A673 (cell line): ENCODE measurements at regions not wholly inside any gene's neighbourhood (a gene's known extent, or its start where the extent isn't known, plus 50 kb on each side); places are given as distances from the start of the nearest gene placed in this dataset.

Experiments used
- BruUV-seq: library from RNA; stranded (reverse); fragments of 400-500 nt; replicated peaks from 2 replicates; lab custom pipeline; 2021; lab: Mats Ljungman, UMichigan
- CTCF ChIA-PET: fragments of 300-600 bp; sonication (Branson Sonifier 250); formaldehyde crosslinking; loops from one replicate; lab custom pipeline; 2022; ENCODE audit warnings: antibody characterized with exemption; lab: Charles Lee
- POLR2A ChIA-PET: fragments of 300-600 bp; sonication (Branson Sonifier 250); formaldehyde crosslinking; loops from one replicate; lab custom pipeline; 2022; ENCODE audit warnings: antibody characterized with exemption; ENCODE audit not compliant: low non-redundant PET; lab: Charles Lee
- DNase-seq: peaks from one replicate; pipeline ENCODE4 v3.0.0-alpha.2; 2015; ENCODE audit warnings: low spot score
- H3K27ac ChIP-seq: fragments of 200-600 bp; sonication (generic); 2 replicates; pipeline ENCODE4 v1.5.1; 2016; ENCODE audit warnings: mixed run types, low read depth, mild to moderate bottlenecking, mixed read lengths, antibody characterized with exemption, low read length; ENCODE audit not compliant: poor library complexity, severe bottlenecking
- H3K27me3 ChIP-seq: fragments of 200-600 bp; sonication (generic); replicated peaks from 2 replicates; pipeline ENCODE4 v1.6.1; 2017; ENCODE audit warnings: mixed run types, low read depth, mild to moderate bottlenecking, mixed read lengths, antibody characterized with exemption, low read length; ENCODE audit not compliant: insufficient read depth, poor library complexity
- H3K36me3 ChIP-seq: fragments of 200-600 bp; sonication (generic); 2 replicates; pipeline ENCODE4 v1.6.1; 2016; ENCODE audit warnings: mixed run types, mild to moderate bottlenecking, mixed read lengths, antibody characterized with exemption, low read length; ENCODE audit not compliant: insufficient read depth, poor library complexity, severe bottlenecking
- H3K4me1 ChIP-seq: fragments of 200-600 bp; sonication (generic); 2 replicates; pipeline ENCODE4 v1.6.1; 2017; ENCODE audit warnings: mixed run types, mild to moderate bottlenecking, mixed read lengths, antibody characterized with exemption, low read length; ENCODE audit not compliant: insufficient read depth, poor library complexity, severe bottlenecking
- H3K4me3 ChIP-seq: fragments of 200-600 bp; sonication (generic); 2 replicates; pipeline ENCODE4 v1.5.1; 2016; ENCODE audit warnings: low read depth, mixed run types, mild to moderate bottlenecking, mixed read lengths, low read length; ENCODE audit not compliant: poor library complexity, severe bottlenecking
- H3K9me3 ChIP-seq: fragments of 200-600 bp; sonication (generic); 2 replicates; pipeline ENCODE4 v1.6.1; 2016; ENCODE audit warnings: mixed run types, low read depth, mild to moderate bottlenecking, mixed read lengths, antibody characterized with exemption, low read length; ENCODE audit not compliant: poor library complexity, severe bottlenecking
- EZH2 ChIP-seq: fragments of 200-600 bp; sonication (generic); IDR thresholded peaks from 2 replicates; pipeline ENCODE4 v1.6.1; 2017; ENCODE audit warnings: borderline replicate concordance, low read depth, mild to moderate bottlenecking, mixed read lengths, antibody characterized with exemption, low read length; ENCODE audit not compliant: poor library complexity, severe bottlenecking
- intact Hi-C: fragments of 100-400 bp; cut with micrococcal nuclease; formaldehyde crosslinking; loops from one replicate; pipeline ENCODE4 v1.10.0; 2022; ENCODE audit not compliant: unreplicated experiment
- TF ChIP-seq, protein P1 (sequence below): fragments of 300-800, 200-600 bp; sonication (generic); conservative IDR thresholded peaks from 2 replicates; pipeline ENCODE4 v1.5.1; 2017; ENCODE audit warnings: low read depth, mild to moderate bottlenecking, antibody characterized with exemption, low read length, moderate library complexity, mixed read lengths

DNA sequence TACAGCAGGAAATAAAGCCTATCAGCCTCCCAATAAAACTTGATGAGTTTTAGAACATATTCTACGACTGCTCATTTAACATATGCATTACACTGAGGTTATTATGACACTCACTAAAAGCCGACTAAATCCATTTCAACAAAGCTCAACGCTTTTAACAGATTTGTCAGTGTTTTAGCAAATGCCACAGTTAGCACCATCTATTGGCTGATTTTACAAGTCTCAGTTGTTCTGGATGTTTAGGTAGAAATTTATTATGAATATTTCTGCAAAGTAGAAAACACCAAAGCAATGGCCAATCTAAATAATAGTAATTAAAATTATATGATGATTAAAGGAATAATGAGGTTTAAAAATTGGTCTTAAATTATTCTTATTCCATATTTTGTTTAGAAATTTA lies 993.2 kb upstream of the PCDH7 start:
- ChIA-PET POLR2A (no interaction called here), CTCF (no interaction called here)
- TF ChIP-seq, protein P1, sequence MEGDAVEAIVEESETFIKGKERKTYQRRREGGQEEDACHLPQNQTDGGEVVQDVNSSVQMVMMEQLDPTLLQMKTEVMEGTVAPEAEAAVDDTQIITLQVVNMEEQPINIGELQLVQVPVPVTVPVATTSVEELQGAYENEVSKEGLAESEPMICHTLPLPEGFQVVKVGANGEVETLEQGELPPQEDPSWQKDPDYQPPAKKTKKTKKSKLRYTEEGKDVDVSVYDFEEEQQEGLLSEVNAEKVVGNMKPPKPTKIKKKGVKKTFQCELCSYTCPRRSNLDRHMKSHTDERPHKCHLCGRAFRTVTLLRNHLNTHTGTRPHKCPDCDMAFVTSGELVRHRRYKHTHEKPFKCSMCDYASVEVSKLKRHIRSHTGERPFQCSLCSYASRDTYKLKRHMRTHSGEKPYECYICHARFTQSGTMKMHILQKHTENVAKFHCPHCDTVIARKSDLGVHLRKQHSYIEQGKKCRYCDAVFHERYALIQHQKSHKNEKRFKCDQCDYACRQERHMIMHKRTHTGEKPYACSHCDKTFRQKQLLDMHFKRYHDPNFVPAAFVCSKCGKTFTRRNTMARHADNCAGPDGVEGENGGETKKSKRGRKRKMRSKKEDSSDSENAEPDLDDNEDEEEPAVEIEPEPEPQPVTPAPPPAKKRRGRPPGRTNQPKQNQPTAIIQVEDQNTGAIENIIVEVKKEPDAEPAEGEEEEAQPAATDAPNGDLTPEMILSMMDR: peak; percentile 42; the same call in 1 of the 2 replicates
- no peak for TF ChIP-seq EZH2
- no TSS peak for BruUV-seq
- H3K4me1 ChIP-seq: no peaks in the 10 kb centered on the region
- H3K36me3 ChIP-seq: no peaks in the 10 kb centered on the region
- no peak overlapping the region for H3K4me3 ChIP-seq
- no peak for DNase-seq
- no peaks in the 10 kb centered on the region for H3K27me3 ChIP-seq
- no peaks in the 10 kb centered on the region for H3K9me3 ChIP-seq
- H3K27ac ChIP-seq: no peak overlapping the region
- intact Hi-C loops: no loop called here

DNA sequence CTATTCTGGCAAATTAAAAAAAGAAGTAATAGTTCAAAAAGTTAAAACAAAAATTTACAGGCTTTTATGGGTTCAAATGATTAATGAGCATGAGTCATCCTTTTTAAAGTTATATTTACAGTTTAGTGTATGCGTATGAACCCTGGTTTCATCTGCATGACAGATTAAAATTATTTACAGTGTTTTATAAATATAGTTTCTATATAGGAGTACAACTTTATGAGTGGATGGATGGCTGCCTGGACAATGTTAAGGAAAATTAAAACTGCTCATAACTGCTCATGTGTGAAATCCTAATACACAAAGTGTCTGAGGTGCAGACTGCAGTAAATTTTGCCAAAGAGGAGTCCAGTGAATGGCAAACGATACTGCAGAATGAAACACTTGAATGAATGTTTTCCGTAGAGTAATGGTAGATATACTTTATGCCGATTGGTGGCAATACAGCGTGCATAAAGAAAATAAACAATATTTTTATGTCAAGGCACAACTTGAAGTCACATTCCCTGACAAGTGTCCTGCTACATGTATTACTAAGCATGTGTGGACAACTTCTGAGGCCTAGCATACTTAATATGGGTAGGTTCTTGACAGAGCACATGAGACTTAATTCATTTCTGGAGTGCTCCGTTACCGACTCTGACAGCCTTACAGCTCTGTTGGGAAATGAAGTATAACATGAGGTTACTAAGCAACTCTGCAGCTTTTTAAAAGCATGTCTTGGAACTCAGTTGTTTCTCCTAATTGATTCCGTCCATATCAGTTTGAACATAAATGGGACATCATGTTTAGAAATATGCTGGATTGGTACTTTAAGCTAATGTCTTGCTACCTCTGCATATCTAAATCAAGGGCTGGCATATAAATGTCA lies 985.6 kb upstream of the PCDH7 start:
- no peaks in the 10 kb centered on the region for H3K4me1 ChIP-seq
- POLR2A ChIA-PET: no interaction called here
- H3K4me3 ChIP-seq: no peak overlapping the region
- no TSS peak for BruUV-seq
- CTCF ChIA-PET: interaction anchor here (0.6 kb wide), 1 partner anchor 245 kb away, joined by 3 read pairs; no protein-coding TSS in a partner anchor
- DNase-seq: no peak
- H3K27ac ChIP-seq: no peak overlapping the region
- H3K36me3 ChIP-seq: no peaks in the 10 kb centered on the region
- H3K27me3 ChIP-seq: no peaks in the 10 kb centered on the region
- TF ChIP-seq EZH2: no peak
- TF ChIP-seq, protein P1: no peak
- H3K9me3 ChIP-seq: no peaks in the 10 kb centered on the region
- intact Hi-C loops: no loop called here

- POLR2A ChIA-PET: no interaction called here
- H3K27me3 ChIP-seq: no peaks in the 10 kb centered on the region
- no peak overlapping the region for H3K4me3 ChIP-seq
- peak; percentile 22 for DNase-seq
- no peaks in the 10 kb centered on the region for H3K36me3 ChIP-seq
- CTCF ChIA-PET: no interaction called here
- no TSS peak for BruUV-seq
- TF ChIP-seq EZH2: no peak
- TF ChIP-seq, protein P1: 0 out of 2 replicates have a peak, but pooled peaks have one; percentile 17
- no peaks in the 10 kb centered on the region for H3K9me3 ChIP-seq
- H3K4me1 ChIP-seq: no peaks in the 10 kb centered on the region
- intact Hi-C loops: no loop called here
- H3K27ac ChIP-seq: no peak overlapping the region
Observed at GRCh38 chr4:29756966-29757365, 963.2 kb upstream of the PCDH7 start.
